ENCODE measurements at regions not wholly inside any gene's neighbourhood (a gene's known extent, or its start where the extent isn't known, plus 50 kb on each side); places are given as distances from the start of the nearest gene placed in this dataset.

DNA sequence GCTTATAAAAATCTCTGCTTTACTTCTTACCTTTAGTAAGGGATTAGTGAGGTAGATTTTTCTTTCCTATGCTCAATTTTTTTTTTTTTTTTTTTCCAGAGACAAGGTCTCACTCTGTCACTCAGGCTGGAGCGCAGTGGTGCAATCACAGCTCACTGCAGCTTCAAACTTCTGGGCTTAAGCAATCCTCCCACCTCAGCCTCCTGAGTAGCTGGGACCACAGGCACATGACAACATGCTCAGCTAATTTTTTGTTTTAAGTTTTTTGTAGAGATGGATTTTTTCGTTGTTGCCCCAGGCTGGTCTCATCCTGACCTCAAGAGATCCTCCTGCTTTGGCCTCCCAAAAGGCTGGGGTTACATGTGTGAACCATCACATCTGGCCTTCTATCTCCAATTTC is 58.9 kb upstream of the RREB1 start:
- Histone ChIP-seq H3K4me3 (no peak overlapping the region), H3K27me3 (replicated peaks) (no peaks in the 10 kb centered on the region), H3K4me1 (replicated peaks) (peaks cover 11% of the 10 kb centered on the region), H3K9me3 (replicated peaks) (no peaks in the 10 kb centered on the region), H3K36me3 (no peaks in the 10 kb centered on the region), H3K27ac (no peak overlapping the region)
- no peak for DNase-seq (ENCODE audit: low read depth in 1 of 2, low spot score in 2 of 2)

GRCh38 chr6:7050004-7050403 is 57.8 kb upstream of the RREB1 start:
- H3K4me1 ChIP-seq (replicated peaks) = peaks cover 11% of the 10 kb centered on the region
- H3K27me3 ChIP-seq (replicated peaks) = no peaks in the 10 kb centered on the region
- no peak overlapping the region for H3K4me3 ChIP-seq
- H3K36me3 ChIP-seq = no peaks in the 10 kb centered on the region
- H3K9me3 ChIP-seq (replicated peaks) = no peaks in the 10 kb centered on the region
- H3K27ac ChIP-seq = no peak overlapping the region
- DNase-seq (ENCODE audit: low read depth in 1 of 2, low spot score in 2 of 2) = no peak

GRCh38 chr6:7050872-7051779 is 56.6 kb upstream of the RREB1 start:
- no peaks in the 10 kb centered on the region for H3K9me3 ChIP-seq (replicated peaks)
- H3K4me1 ChIP-seq (replicated peaks) = peaks cover 11% of the 10 kb centered on the region
- H3K4me3 ChIP-seq = peak overlapping the region; percentile 43
- H3K36me3 ChIP-seq = no peaks in the 10 kb centered on the region
- no peaks in the 10 kb centered on the region for H3K27me3 ChIP-seq (replicated peaks)
- DNase-seq (ENCODE audit: low read depth in 1 of 2, low spot score in 2 of 2) = no peak
- H3K27ac ChIP-seq = no peak overlapping the region

- H3K27ac ChIP-seq = no peak overlapping the region
- DNase-seq (ENCODE audit: low read depth in 1 of 2, low spot score in 2 of 2) = no peak
Measured at GRCh38 chr6:7051780-7052442, 55.9 kb upstream of the RREB1 start.

DNA sequence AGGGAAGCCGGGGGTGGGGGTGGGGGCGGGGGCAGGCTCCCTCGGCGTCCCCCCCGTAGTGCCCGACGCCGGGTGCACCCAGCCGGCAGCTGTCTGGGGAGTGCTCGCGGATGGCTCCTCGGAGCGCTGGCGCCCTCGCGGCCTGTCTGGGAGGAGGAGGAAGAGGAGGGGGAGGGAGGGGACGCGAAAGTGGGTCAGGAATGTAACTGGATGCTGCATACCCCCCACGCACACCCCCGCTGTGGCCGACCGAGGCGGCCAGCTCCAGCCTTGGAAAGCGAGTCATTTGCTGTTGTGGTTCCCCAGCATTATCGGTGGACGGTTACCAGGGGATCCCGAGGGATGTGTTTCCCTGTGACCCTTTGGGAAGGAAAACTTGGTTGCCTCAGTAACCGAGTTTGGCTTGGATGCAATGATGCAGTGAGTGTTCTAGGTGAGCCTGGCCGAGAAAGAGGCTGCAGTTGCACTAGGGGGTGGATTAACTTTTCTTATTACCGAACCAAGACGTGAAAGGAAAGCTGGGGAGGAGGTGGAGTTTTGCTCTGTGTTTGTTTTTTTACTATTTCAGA is 55.2 kb upstream of the RREB1 start:
- Histone ChIP-seq H3K4me1 (replicated peaks) (peaks cover 11% of the 10 kb centered on the region), H3K27ac (no peak overlapping the region)

More at GRCh38 chr6:7051780-7052442, 55.9 kb upstream of the RREB1 start:
- H3K36me3 ChIP-seq = no peaks in the 10 kb centered on the region
- H3K4me3 ChIP-seq = peak overlapping the region; percentile 43
- H3K9me3 ChIP-seq (replicated peaks) = no peaks in the 10 kb centered on the region
- peaks cover 11% of the 10 kb centered on the region for H3K4me1 ChIP-seq (replicated peaks)
- no peaks in the 10 kb centered on the region for H3K27me3 ChIP-seq (replicated peaks)

GRCh38 chr6:7053125-7053774 is 54.5 kb upstream of the RREB1 start:
- no peaks in the 10 kb centered on the region for H3K36me3 ChIP-seq
- no peaks in the 10 kb centered on the region for H3K9me3 ChIP-seq (replicated peaks)
- peaks cover 17% of the 10 kb centered on the region for H3K4me1 ChIP-seq (replicated peaks)
- no peaks in the 10 kb centered on the region for H3K27me3 ChIP-seq (replicated peaks)
- no peak overlapping the region for H3K4me3 ChIP-seq
- no peak for DNase-seq (ENCODE audit: low read depth in 1 of 2, low spot score in 2 of 2)
- no peak overlapping the region for H3K27ac ChIP-seq

More for the DNA sequence above, 55.2 kb upstream of the RREB1 start:
- no peaks in the 10 kb centered on the region for H3K9me3 ChIP-seq (replicated peaks)
- peak; percentile 21 to 59 for DNase-seq (ENCODE audit: low read depth in 1 of 2, low spot score in 2 of 2)
- no peaks in the 10 kb centered on the region for H3K36me3 ChIP-seq
- H3K27me3 ChIP-seq (replicated peaks) = no peaks in the 10 kb centered on the region
- peak overlapping the region; percentile 43 for H3K4me3 ChIP-seq
